ENCODE measurements at regions not wholly inside any gene's neighbourhood (a gene's known extent, or its start where the extent isn't known, plus 50 kb on each side); places are given as distances from the start of the nearest gene placed in this dataset.

- Histone ChIP-seq H3K9ac (ENCODE audit: insufficient read length) (no peak overlapping the region), H3K9me3 (ENCODE audit: low read depth, low read length) (no peaks in the 10 kb centered on the region), H3K27ac (no peak overlapping the region), H3K36me3 (ENCODE audit: insufficient read depth, low read length) (no peaks in the 10 kb centered on the region), H3K4me3 (no peak overlapping the region)
- DNase-seq (ENCODE audit: low read depth, low spot score): no peak
- TF ChIP-seq POLR2AphosphoS5 (IDR thresholded peaks at IDR 0.05; ENCODE audit: borderline replicate concordance, low read depth, low read length) (no peak), FOXP2 (optimal IDR thresholded peaks at IDR 0.05; ENCODE audit: control extremely low read depth, extremely low read length, insufficient read depth) (no peak), EZH2 (IDR thresholded peaks at IDR 0.05) (no peak)
Measured at GRCh38 chr20:24796236-24796635, 152.8 kb upstream of the CST7 start.

GRCh38 chr20:24797113-24797512 lies 152.0 kb upstream of the CST7 start:
- Histone ChIP-seq H3K4me3 (no peak overlapping the region), H3K27ac (no peak overlapping the region), H3K36me3 (ENCODE audit: insufficient read depth, low read length) (no peaks in the 10 kb centered on the region), H3K9me3 (ENCODE audit: low read depth, low read length) (no peaks in the 10 kb centered on the region), H3K9ac (ENCODE audit: insufficient read length) (no peak overlapping the region)
- TF ChIP-seq POLR2AphosphoS5 (IDR thresholded peaks at IDR 0.05; ENCODE audit: borderline replicate concordance, low read depth, low read length) (no peak), FOXP2 (optimal IDR thresholded peaks at IDR 0.05; ENCODE audit: control extremely low read depth, extremely low read length, insufficient read depth) (no peak), EZH2 (IDR thresholded peaks at IDR 0.05) (no peak)
- DNase-seq (ENCODE audit: low read depth, low spot score): no peak

- DNase-seq (ENCODE audit: low read depth, low spot score): no peak
- no peak overlapping the region for H3K9ac ChIP-seq (ENCODE audit: insufficient read length)
- no peaks in the 10 kb centered on the region for H3K36me3 ChIP-seq (ENCODE audit: insufficient read depth, low read length)
- no peak for TF ChIP-seq EZH2 (IDR thresholded peaks at IDR 0.05)
- no peak for TF ChIP-seq POLR2AphosphoS5 (IDR thresholded peaks at IDR 0.05; ENCODE audit: borderline replicate concordance, low read depth, low read length)
- TF ChIP-seq FOXP2 (optimal IDR thresholded peaks at IDR 0.05; ENCODE audit: control extremely low read depth, extremely low read length, insufficient read depth): no peak
- no peak overlapping the region for H3K27ac ChIP-seq
- H3K9me3 ChIP-seq (ENCODE audit: low read depth, low read length): no peaks in the 10 kb centered on the region
- H3K4me3 ChIP-seq: no peak overlapping the region
Measured at GRCh38 chr20:24797745-24798655, 151.1 kb upstream of the CST7 start.

- no peak for TF ChIP-seq POLR2AphosphoS5 (IDR thresholded peaks at IDR 0.05; ENCODE audit: borderline replicate concordance, low read depth, low read length)
- no peak for TF ChIP-seq EZH2 (IDR thresholded peaks at IDR 0.05)
- TF ChIP-seq FOXP2 (optimal IDR thresholded peaks at IDR 0.05; ENCODE audit: control extremely low read depth, extremely low read length, insufficient read depth): no peak
- H3K9ac ChIP-seq (ENCODE audit: insufficient read length): no peak overlapping the region
- no peak overlapping the region for H3K4me3 ChIP-seq
- H3K9me3 ChIP-seq (ENCODE audit: low read depth, low read length): no peaks in the 10 kb centered on the region
- no peak for DNase-seq (ENCODE audit: low read depth, low spot score)
- H3K36me3 ChIP-seq (ENCODE audit: insufficient read depth, low read length): no peaks in the 10 kb centered on the region
- no peak overlapping the region for H3K27ac ChIP-seq
Measured at GRCh38 chr20:24798930-24799705, 150.0 kb upstream of the CST7 start.

GRCh38 chr20:24799971-24800580 lies 149.0 kb upstream of the CST7 start:
- no peak for DNase-seq (ENCODE audit: low read depth, low spot score)
- no peak overlapping the region for H3K27ac ChIP-seq
- no peak overlapping the region for H3K4me3 ChIP-seq
- no peak overlapping the region for H3K9ac ChIP-seq (ENCODE audit: insufficient read length)
- H3K9me3 ChIP-seq (ENCODE audit: low read depth, low read length): no peaks in the 10 kb centered on the region
- no peak for TF ChIP-seq EZH2 (IDR thresholded peaks at IDR 0.05)
- TF ChIP-seq FOXP2 (optimal IDR thresholded peaks at IDR 0.05; ENCODE audit: control extremely low read depth, extremely low read length, insufficient read depth): no peak
- TF ChIP-seq POLR2AphosphoS5 (IDR thresholded peaks at IDR 0.05; ENCODE audit: borderline replicate concordance, low read depth, low read length): no peak
- H3K36me3 ChIP-seq (ENCODE audit: insufficient read depth, low read length): no peaks in the 10 kb centered on the region

- no peaks in the 10 kb centered on the region for H3K9me3 ChIP-seq (ENCODE audit: low read depth, low read length)
- H3K9ac ChIP-seq (ENCODE audit: insufficient read length): no peak overlapping the region
- H3K4me3 ChIP-seq: no peak overlapping the region
- no peak for DNase-seq (ENCODE audit: low read depth, low spot score)
- no peaks in the 10 kb centered on the region for H3K36me3 ChIP-seq (ENCODE audit: insufficient read depth, low read length)
- TF ChIP-seq POLR2AphosphoS5 (IDR thresholded peaks at IDR 0.05; ENCODE audit: borderline replicate concordance, low read depth, low read length) (no peak), EZH2 (IDR thresholded peaks at IDR 0.05) (no peak), FOXP2 (optimal IDR thresholded peaks at IDR 0.05; ENCODE audit: control extremely low read depth, extremely low read length, insufficient read depth) (no peak)
- H3K27ac ChIP-seq: no peak overlapping the region
Measured at GRCh38 chr20:24802286-24802820, 146.7 kb upstream of the CST7 start.

- H3K9ac ChIP-seq (ENCODE audit: insufficient read length): no peak overlapping the region
- H3K4me3 ChIP-seq: no peak overlapping the region
- TF ChIP-seq POLR2AphosphoS5 (IDR thresholded peaks at IDR 0.05; ENCODE audit: borderline replicate concordance, low read depth, low read length): no peak
- TF ChIP-seq EZH2 (IDR thresholded peaks at IDR 0.05): no peak
- TF ChIP-seq FOXP2 (optimal IDR thresholded peaks at IDR 0.05; ENCODE audit: control extremely low read depth, extremely low read length, insufficient read depth): no peak
- no peaks in the 10 kb centered on the region for H3K36me3 ChIP-seq (ENCODE audit: insufficient read depth, low read length)
- H3K27ac ChIP-seq: no peak overlapping the region
- no peak for DNase-seq (ENCODE audit: low read depth, low spot score)
- H3K9me3 ChIP-seq (ENCODE audit: low read depth, low read length): no peaks in the 10 kb centered on the region
Measured at GRCh38 chr20:24804481-24805206, 144.4 kb upstream of the CST7 start.

Data from SK-N-MC (cell line).